HG03095 (cell line): ENCODE measurements at regions not wholly inside any gene's neighbourhood (a gene's known extent, or its start where the extent isn't known, plus 50 kb on each side); places are given as distances from the start of the nearest gene placed in this dataset.
"Not testable (repeated sequence)": the region's sequence is repeated elsewhere in the genome, so short reads cannot be mapped to it uniquely, and the experiment has no call there.

Experiments
- ATAC-seq: cut with Tn5 transposase; IDR thresholded peaks from one replicate; pipeline ENCODE4 v1.9.1; 2021; ENCODE audit warnings: moderate library complexity; ENCODE audit not compliant: unreplicated experiment

DNA sequence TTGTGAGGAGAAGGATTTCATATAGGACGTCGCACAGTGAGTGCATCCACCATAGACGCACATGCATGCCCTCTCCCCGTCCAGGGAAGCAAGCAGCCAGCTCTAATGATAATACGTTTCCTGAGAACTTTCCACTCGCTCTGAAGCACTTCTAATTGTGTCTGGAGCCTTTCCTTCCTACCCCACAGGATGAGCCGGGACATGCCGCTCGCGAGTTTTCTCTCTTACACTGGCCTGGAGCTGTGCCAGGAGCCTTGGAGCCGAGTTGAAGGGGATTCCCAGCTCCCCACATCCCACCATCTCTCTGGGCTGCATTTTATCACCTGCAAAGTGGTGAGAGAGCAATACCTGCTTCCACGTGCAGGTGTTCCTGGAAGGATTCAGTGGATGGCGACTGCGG, 368.1 kb downstream of the C16orf95 start:
- no peak for ATAC-seq

DNA sequence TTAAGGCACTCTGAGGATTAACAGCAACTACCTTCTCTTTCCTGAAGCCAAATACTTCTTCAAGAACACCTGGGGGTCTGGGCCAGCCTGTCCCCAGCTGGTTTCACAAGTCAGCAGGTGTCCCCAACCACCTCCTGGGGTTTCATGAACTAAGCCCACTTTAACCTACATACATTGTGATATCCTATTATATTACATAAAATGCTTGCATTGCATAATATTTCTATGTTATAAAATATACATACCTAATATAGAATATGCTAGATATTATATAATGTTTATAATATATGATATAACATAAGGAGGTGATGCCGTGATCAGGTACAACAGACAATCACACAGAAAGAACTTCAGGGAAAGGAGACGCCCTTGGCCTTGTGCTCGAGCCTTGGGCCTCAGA, 367.6 kb downstream of the C16orf95 start:
- no peak for ATAC-seq

DNA sequence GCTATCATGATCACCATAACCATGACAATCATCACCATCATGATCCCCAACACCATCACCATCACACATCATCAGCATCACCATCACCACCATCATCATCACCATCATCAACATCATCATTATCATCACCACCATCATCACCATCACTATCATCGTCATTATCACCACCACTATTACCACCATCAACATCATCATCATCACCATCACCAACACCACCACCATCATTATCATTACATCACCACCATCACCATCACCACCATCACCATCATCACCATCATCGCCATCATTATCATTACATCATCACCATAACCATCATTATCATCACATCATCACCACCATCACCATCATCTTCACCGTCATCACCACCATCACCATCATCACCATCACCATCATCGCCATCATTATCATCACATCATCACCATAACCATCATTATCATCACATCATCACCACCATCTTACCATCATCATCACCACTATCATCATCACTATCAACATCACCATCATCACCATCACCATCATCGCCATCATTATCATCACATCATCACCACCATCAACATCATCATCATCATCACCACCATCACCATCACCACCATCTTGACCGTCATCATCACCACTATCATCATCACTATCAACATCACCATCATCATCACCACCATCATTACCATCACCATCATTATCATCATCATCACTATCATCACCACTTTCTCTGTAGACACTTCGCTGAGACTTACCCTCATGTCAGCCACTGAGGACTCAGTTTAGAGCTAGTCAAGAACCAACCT, 366.0 kb downstream of the C16orf95 start:
- no peak for ATAC-seq

DNA sequence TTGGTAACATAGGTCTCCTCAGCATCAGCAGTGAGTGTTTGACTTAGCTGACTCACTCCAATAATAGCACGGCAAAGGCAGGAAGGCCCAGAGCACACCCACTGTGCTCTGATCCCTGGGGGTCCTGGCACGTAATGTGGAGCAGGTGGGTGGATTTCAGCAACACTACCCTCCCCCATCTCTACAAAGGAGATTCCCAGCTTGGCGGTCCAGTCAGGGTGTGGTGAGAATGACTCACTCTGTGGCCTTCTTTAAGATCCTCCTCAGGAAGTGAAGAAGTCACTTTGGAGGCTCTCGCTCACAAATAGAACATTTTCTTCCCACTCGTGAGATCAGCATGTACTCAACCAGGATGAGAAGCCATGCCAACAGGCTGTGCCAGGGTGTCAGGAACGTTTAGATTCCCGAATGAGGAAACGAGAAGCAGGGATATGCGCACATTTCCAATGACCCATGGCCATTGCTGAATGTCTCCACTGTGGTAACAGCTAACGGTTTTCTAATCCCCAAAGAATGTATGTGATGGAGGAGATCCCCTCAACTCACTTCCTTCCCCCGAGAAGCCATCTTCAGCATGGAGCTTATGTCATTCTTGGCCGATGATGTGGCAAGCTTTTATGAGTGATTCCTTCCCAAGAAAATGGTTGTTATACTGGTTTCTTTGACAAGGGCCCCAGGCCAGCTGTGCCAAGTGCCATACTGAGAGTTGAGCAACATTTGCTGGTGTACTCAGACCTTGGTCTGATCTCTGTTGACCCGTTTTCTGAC, 365.2 kb downstream of the C16orf95 start:
- ATAC-seq: no peak

DNA sequence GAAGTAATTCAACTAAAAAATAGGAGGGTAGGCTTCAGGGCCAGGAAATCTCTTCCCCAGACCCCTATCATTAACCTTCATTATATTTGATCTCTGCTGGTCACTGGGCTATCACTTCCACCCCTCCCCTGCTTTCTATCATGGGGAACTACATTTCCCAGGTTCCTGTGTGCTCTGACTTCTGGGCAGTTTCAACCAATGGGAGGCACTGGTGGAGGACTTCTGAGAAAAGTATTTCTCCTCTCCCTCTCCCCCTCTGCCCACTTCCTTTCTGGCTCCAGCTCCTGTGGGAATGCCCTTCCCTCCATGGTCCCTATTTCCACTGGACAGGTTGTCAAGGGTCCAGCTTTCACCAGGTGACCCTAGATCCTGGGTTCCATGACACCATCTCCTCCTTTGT, 364.4 kb downstream of the C16orf95 start:
- ATAC-seq: no peak

DNA sequence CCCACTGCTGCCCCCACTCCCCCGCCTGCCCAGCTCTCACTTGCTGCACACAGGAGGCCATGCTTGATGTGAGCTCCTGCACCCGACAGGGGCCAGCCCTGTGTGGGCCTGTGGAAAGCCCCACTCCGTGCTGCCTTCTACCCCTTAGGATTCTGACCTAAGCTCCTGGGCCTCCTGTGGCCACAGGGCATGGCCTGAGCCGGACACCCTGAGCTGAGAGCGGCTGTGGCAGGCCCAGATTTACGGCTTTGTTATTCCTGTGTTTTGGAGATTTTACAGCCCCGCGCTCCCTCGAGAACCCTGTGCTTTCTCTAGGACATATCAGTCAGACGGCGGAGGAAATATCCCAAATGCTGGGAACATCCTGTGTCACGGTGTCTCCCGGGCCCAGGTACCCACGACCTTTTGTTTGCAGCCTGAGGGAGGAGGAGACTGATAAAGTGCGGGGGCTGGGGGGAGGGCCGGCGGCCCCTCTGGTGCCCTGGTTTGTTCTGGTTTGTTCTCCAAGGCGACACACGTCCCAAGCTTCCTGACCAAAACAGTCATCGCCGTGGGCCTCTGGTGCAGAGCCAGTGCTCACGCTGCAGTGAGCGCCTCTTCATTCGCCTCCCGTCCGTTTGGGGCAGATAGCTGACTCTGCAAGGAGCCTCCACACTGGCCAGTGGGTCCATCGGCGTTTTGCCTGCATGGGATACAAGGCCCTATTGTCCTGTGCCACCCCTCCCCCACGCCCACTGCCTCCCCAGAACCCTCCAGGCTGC, 363.4 kb downstream of the C16orf95 start:
- ATAC-seq: no peak

DNA sequence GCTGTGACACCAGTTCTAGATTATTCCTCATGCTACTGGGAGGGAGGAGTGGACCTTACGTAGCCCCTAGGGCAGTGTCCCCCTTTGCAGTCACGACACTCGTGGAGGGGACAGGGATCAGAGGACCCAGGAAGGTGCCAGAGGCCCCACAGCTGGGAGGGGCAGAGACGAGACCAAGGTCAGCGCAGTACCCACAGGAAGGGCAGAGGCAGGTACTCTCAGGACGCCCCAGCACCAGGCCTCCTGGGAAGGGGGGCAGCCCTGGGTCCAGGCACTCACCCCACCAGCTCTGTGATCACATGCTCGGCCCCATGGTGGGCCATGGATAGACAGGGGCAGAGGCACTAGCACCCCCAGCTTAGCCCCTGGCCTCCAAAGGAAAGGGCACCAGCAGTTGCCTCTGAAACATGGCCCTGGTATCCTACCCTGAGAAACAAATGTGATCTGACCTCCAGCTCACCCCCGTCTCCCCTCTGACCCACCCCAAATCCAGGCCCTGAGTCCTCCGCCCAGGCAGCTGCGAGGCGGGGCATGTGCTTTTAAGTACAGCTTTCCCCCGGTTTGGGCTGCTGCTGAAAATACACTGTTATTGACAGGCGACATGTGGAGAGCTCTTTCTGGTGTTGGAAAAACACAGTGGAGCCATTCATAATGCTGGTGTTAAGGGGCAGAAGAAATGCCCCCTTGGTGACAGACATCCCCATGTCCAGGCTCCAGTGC, 361.9 kb downstream of the C16orf95 start:
- ATAC-seq: no peak

DNA sequence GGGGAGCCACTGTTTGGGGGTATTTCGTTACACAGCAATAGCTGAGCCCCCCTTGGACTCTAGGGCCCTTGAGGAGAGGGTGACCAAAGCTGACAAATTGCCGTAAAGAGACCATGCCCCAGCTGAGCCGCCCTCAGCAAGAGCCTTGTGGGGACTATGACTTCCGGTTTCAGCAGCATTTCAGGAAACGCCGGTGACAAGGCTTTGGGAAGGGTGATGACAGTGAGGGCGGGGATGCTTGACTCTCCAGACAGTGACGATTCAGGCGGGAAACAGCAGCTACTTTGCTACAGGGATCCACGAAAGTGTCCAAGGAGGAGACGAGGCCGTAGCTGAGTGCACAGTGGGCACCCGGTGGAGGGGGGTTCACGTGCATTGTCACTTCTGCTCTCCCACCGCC, 360.8 kb downstream of the C16orf95 start:
- ATAC-seq: no peak

DNA sequence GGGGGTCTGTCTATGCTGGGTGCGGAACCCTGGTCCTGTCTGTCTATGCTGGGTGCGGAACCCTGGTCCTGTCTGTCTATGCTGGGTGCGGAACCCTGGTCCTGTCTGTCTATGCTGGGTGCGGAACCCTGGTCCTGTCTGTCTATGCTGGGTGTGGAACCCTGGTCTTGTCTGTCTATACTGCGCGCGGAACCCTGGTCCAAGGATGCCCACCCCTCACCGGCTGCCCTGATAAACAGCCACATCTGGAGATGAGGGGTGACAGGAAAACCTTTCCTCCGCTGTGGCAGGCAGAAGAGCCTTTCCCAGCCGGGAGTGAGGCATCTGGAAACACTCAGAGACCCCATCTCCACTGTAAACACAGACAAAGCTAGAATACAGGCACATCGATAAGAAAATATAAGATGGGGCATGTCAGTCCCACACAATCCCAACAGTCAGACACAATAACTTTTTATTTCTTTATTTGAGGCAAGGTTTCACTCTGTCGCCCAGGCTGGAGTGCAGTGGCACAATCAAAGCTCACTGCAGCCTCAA, 359.5 kb downstream of the C16orf95 start:
- not testable (repeated sequence) for ATAC-seq

DNA sequence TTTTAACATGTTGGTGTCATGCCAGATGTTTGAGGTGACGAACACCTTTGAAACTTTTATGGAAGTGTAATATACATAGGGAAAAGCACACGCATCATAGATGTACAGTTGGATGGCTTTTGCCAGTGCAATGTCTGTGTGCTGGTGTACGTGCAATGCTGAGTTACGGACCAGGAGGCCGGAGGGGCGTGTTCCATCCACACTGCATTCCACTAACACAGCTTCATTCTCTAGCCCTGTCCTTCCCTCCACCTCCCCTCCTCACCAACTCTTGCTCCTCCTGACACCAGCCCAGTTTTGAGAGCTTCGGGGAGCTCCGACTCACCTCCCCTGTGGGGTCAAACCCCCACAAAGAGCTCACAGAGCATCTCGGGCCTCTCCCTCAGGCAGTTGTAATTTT, 358.8 kb downstream of the C16orf95 start:
- no peak for ATAC-seq

DNA sequence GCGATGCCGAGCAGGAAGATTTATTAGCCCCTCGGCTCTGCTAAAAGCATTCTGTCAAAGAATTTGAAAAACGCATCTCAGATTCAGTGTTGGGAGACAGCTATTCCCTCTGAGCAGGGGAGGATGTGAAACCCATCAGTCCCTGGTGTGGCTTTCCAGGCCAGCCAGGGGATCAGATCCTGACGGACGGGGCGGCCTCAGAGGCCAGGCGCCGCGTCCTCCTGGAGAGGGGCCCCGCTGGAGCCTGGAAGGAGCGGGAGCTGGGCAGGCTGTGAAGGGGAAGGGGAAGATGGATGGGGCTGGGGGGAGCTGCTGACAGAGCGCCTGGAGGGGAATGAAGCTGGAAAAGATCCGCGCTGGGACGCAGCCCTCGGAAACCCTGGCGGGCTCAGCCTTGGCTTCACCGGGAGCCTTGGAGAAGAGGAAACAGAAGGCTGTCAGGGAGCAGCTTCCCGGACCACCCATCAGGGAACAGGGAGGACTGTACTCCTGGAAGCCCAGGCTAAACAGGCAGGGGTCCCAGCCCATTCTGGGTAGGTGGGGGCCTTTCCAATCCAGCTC, 358.0 kb downstream of the C16orf95 start:
- ATAC-seq: no peak

DNA sequence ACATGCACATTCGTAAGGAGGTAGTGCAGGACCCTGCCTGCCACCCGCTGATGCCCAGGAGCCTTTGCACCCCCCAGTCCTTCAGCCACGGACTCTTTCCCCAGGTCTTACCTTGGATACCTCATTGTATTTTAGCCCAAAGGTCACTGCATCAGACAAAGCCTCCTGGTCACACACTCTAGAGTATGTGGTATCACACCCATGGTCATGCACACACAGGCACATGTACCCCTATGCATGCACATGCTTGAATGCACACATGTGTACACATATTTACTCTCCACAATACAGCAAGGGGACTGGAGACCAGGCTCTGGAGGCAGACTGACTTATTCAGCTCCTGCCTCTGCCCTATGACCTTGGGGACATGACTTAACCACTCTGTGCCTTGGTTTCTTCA, 357.5 kb downstream of the C16orf95 start:
- ATAC-seq: no peak

DNA sequence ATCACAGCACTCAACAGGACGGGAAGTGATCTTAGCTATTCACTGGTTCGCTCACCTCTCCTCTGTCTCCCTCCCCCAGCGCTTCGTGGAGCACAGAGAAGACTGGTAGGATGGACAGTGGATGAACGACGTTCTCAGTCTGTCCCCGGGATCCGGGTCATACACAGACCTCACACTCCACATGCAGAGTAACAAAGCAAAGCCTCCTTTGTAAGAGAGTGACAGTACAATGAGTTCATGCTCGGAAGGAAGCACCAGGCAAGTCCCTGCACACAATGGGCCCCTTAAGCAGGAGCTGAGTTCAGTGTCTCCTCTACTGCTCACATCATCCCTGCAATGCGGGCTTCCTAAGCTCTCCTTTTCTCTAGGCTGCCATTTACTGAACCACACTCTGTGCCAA, 356.9 kb downstream of the C16orf95 start:
- no peak for ATAC-seq

DNA sequence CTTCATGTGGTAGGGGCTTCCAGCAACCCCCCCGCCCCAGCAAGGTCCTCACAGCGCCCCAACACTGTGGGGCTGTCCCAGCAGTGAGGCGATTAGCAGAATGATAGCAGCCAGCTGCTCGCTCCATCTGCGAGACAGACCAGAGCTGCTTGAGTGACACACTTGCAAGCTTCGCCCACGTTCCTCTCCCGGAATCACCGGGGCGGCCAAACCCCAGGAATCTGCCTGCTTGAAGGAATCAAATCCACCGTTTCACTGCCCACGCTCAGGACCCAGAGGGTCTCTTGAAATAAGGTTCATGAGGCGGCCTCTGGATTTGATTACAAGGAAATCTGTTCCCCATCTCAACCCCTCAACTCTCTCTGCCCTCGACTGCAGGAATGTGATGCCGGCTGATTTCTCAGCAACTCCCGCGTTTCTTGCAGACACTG, 356.0 kb downstream of the C16orf95 start:
- ATAC-seq: no peak

DNA sequence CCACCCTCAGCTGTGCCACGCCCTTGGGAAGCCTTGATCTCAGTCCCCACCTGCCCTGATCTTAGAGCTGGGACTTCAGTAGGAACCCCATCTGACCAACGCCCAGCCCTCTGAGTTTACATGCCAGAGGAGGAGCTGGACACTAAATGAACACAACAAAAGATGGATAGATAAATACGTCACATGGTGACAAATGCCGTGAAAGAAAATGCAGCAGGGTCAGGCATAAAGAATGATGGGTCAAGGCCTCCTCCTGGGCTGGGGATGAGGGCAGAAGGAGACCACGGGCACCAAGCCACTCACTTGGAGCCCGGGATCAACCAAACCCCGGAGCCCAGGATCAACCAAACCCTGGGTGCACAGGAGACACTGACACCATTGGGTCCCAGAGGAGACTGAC, 354.9 kb downstream of the C16orf95 start:
- ATAC-seq: no peak

DNA sequence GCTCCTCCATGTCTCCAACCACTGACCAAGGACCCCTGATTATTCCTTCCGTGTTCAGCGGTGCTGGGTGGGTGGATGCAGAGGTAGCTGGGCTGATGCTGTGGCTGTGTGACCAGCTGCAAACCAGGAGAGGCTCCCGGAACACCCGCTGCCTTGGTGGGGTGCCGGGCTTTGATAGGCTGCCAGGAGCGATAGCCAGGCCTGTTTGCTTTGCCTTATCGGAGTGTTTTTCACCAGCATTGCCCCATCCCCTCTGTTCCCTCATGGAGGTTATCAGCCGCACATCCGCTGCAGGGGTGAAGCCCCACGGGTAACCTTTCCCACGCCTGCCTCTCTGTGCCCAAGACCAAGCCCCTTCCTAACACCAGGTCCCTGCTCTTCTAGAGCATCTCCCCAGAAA, 354.3 kb downstream of the C16orf95 start:
- ATAC-seq: no peak

DNA sequence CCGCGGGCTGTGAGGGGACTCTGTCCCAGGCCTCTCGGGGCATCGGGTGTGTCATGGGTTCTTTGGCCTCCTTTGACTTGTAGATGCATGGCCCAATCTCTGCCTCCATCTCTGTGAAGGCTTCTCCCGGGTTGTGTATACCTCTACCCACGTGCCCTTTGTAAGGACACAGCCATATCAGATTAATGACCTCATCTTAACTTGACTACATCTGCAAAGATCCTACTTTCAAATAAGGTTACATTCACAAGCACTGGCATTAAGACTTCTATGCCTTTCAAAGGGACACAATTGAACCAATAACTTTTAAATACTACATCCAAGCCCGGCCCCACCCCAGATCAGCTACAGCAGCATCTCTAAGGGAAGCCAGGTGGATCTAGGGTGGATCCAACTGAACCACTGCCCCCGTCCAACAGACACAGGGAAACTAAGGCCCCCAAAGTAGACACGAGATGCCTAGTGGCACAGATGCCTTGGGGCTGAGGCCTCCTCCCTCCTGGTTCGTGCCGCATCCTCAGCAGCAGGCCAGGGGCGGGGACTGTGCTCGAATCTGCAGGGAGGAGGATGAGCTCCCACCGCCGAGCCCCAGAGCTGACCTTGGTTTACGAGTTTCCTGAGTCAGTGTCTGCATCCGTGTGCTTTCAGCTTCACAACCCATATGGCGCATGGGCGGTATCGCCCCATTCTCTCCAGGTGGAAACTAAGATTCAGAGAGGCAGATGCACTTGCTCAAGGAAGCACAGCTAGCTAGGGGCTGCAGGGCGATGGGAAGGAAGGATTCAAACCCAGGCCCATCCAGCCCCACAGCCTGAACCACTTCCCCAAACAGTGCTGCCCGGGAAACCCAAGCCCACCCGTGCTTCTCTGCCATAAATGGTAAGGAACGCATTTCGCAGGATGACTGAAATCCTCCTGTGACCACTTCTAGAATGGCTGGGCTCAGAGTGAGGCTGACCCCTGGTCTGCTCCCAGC, 353.3 kb downstream of the C16orf95 start:
- ATAC-seq: no peak

DNA sequence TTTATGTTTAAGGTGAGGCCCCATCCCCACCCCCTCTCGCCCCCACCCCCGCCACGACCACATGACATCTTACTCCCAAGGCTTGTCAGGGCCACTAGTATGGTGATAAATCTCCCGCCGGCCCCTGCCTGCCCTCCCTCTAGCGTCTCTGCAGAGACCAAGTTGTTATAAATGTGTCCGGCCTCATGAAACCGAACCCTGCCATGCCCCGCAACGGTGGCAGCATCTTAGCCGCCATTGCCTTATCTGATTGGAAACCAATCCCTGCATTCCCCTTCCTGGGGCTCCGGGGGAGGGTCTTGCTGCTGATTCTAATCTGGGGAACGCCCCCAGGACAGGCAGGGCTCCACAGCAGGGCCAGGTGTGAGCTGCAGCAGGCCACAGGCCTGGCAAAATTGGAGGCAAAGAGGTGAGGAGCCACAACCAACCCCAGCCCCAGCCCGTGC, 352.4 kb downstream of the C16orf95 start:
- ATAC-seq: no peak

DNA sequence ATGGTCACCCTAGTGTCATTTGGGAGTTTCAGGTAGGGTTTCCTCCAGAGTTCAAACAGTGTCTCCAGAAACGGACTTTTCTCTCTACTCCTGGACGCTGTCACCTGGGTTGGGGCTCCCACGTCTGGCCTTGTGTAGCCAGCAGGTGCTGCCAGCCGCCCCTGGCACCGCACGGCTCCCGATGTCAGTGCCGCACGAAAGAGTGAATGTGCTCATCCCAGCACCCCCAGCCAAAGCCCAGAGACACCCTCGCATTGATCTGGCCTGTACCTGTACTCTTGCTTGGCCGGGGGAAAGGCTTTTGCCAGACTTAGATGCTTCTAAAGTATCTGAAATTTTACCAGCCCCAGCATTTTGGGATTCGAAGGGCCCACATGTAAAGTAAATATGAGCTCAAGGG, 351.9 kb downstream of the C16orf95 start:
- no peak for ATAC-seq
